ENCODE measurements at regions not wholly inside any gene's neighbourhood (a gene's known extent, or its start where the extent isn't known, plus 50 kb on each side); places are given as distances from the start of the nearest gene placed in this dataset.

DNA sequence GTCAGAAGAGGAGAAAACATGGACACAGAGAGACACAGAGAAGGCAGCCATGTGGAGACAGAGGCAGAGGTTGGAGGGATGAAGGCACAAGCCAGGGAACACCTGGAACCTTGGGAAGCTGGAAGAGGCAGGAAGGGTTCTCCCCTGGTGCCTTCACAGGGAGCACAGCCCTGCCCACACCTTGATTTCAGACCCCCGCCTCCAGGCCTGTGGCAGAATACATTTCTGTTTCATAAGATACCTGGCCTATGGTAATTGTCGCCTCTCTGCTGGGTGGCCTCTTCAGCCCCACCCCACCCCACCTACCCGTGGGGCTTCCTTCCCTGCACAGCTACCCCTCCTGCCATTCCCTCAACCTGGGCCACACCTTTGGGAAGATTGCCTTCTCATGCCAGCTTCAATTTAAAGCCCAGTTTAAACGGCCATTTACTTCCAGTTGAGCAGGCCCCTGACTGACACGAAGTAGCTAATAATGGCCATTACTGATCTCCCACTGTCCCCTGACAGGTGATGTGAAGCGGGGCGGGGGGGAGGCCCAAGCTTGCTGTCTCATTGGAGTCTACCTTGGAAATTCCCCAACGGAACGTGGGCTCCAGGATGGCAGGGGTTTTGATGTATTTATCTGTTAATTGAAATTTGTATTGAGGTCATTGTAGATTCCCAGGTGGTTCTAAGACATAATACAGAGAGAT is 291.7 kb upstream of the FOXF1 start:
- Histone ChIP-seq H3K27ac (no peak overlapping the region), H3K9me3 (no peaks in the 10 kb centered on the region), H3K4me2 (no peak overlapping the region), H3K4me3 (no peak overlapping the region), H3K4me1 (peaks cover 10% of the 10 kb centered on the region; the same call in 1 of the 3 replicates)
- FAIRE-seq (no peak), ATAC-seq (no peak), DNase-seq (ENCODE audit: low read depth in 1 of 2, low spot score in 1 of 2) (no peak)
- TF ChIP-seq PHF8 (IDR thresholded peaks at IDR 0.05; ENCODE audit: borderline replicate concordance, low read depth) = no peak
- TF ChIP-seq, protein P1, sequence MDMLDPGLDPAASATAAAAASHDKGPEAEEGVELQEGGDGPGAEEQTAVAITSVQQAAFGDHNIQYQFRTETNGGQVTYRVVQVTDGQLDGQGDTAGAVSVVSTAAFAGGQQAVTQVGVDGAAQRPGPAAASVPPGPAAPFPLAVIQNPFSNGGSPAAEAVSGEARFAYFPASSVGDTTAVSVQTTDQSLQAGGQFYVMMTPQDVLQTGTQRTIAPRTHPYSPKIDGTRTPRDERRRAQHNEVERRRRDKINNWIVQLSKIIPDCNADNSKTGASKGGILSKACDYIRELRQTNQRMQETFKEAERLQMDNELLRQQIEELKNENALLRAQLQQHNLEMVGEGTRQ (IDR thresholded peaks at IDR 0.05) = no peak
- no peak for TF ChIP-seq FOSL2 (IDR thresholded peaks at IDR 0.05)
- no peak for TF ChIP-seq FOSL2 (CRISPR knock-in tag; IDR thresholded peaks at IDR 0.05)
- TF ChIP-seq EHMT2 (IDR thresholded peaks at IDR 0.05; ENCODE audit: low read depth) = no peak
- TF ChIP-seq, protein P2, sequence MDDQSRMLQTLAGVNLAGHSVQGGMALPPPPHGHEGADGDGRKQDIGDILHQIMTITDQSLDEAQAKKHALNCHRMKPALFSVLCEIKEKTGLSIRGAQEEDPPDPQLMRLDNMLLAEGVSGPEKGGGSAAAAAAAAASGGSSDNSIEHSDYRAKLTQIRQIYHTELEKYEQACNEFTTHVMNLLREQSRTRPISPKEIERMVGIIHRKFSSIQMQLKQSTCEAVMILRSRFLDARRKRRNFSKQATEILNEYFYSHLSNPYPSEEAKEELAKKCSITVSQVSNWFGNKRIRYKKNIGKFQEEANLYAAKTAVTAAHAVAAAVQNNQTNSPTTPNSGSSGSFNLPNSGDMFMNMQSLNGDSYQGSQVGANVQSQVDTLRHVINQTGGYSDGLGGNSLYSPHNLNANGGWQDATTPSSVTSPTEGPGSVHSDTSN (IDR thresholded peaks at IDR 0.05) = no peak
- TF ChIP-seq ZC3H11A (IDR thresholded peaks at IDR 0.05) = no peak
- no peak for TF ChIP-seq BHLHE40 (IDR thresholded peaks at IDR 0.05; ENCODE audit: low read depth, low read length)
- TF ChIP-seq HOXB5 (CRISPR knock-in tag; IDR thresholded peaks at IDR 0.05) = no peak
- POLR2A ChIA-PET = no interaction called here
- CTCF ChIA-PET = no interaction called here
- WGBS (ENCODE audit: missing lambda C conversion rate) = 19% methylated on average over 9 of the region's 9 CpGs

- CTCF ChIA-PET = no interaction called here
- DNase-seq (ENCODE audit: low read depth in 1 of 2, low spot score in 1 of 2) (no peak), FAIRE-seq (no peak), ATAC-seq (no peak)
- Histone ChIP-seq H3K4me2 (no peak overlapping the region), H3K9me3 (no peaks in the 10 kb centered on the region; the same call in 2 of the 3 replicates), H3K27ac (no peak overlapping the region), H3K4me3 (no peak overlapping the region), H3K4me1 (peaks cover 10% of the 10 kb centered on the region; the same call in 1 of the 3 replicates)
- TF ChIP-seq MAFK (IDR thresholded peaks at IDR 0.05; ENCODE audit: partially characterized antibody) (no peak), ZC3H11A (IDR thresholded peaks at IDR 0.05) (no peak), FOSL2 (IDR thresholded peaks at IDR 0.05) (no peak), FOSL2 (CRISPR knock-in tag; IDR thresholded peaks at IDR 0.05) (no peak), CHD4 (IDR thresholded peaks at IDR 0.05; ENCODE audit: borderline replicate concordance) (no peak), MAZ (IDR thresholded peaks at IDR 0.05; ENCODE audit: borderline replicate concordance, low read depth, low read length) (no peak), ESRRA (IDR thresholded peaks at IDR 0.05; ENCODE audit: borderline replicate concordance, low read length) (no peak), TP53 (CRISPR knock-in tag; IDR thresholded peaks at IDR 0.05) (no peak)
- 15% methylated on average over 22 of the region's 22 CpGs for WGBS (ENCODE audit: missing lambda C conversion rate)
- POLR2A ChIA-PET = no interaction called here
Measured at GRCh38 chr16:86219655-86220445, 290.5 kb upstream of the FOXF1 start.

GRCh38 chr16:86220561-86220960 is 289.8 kb upstream of the FOXF1 start:
- Histone ChIP-seq H3K4me1 (peaks cover 10% of the 10 kb centered on the region; the same call in 1 of the 3 replicates), H3K4me2 (no peak overlapping the region), H3K4me3 (no peak overlapping the region), H3K9me3 (no peaks in the 10 kb centered on the region; the same call in 2 of the 3 replicates), H3K27ac (no peak overlapping the region)
- ChIA-PET POLR2A (no interaction called here), CTCF (interaction anchor here (0.6 kb wide), 1 partner anchor 205 kb away, joined by 3 read pairs; no protein-coding TSS in a partner anchor)
- FAIRE-seq (no peak), ATAC-seq (no peak), DNase-seq (ENCODE audit: low read depth in 1 of 2, low spot score in 1 of 2) (no peak)
- TF ChIP-seq ATOH8 (CRISPR knock-in tag; IDR thresholded peaks at IDR 0.05; ENCODE audit: low read depth) = no peak
- TF ChIP-seq KDM1A (IDR thresholded peaks at IDR 0.05; ENCODE audit: low read depth) = no peak
- no peak for TF ChIP-seq ELK1 (IDR thresholded peaks at IDR 0.05; ENCODE audit: low read depth, low read length)
- TF ChIP-seq CEBPB (IDR thresholded peaks at IDR 0.05) = no peak
- no peak for TF ChIP-seq FOSB (CRISPR knock-in tag; IDR thresholded peaks at IDR 0.05)
- TF ChIP-seq, protein P3, sequence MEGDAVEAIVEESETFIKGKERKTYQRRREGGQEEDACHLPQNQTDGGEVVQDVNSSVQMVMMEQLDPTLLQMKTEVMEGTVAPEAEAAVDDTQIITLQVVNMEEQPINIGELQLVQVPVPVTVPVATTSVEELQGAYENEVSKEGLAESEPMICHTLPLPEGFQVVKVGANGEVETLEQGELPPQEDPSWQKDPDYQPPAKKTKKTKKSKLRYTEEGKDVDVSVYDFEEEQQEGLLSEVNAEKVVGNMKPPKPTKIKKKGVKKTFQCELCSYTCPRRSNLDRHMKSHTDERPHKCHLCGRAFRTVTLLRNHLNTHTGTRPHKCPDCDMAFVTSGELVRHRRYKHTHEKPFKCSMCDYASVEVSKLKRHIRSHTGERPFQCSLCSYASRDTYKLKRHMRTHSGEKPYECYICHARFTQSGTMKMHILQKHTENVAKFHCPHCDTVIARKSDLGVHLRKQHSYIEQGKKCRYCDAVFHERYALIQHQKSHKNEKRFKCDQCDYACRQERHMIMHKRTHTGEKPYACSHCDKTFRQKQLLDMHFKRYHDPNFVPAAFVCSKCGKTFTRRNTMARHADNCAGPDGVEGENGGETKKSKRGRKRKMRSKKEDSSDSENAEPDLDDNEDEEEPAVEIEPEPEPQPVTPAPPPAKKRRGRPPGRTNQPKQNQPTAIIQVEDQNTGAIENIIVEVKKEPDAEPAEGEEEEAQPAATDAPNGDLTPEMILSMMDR (IDR thresholded peaks at IDR 0.05) = no peak
- TF ChIP-seq EHMT2 (IDR thresholded peaks at IDR 0.05; ENCODE audit: low read depth) = no peak
- TF ChIP-seq MAFK (IDR thresholded peaks at IDR 0.05; ENCODE audit: partially characterized antibody) = no peak
- no peak for TF ChIP-seq POLR2AphosphoS2 (conservative IDR thresholded peaks at IDR 0.05; ENCODE audit: low read length)
- TF ChIP-seq EHF (CRISPR knock-in tag; IDR thresholded peaks at IDR 0.05) = no peak
- TF ChIP-seq ZC3H11A (IDR thresholded peaks at IDR 0.05) = no peak
- TF ChIP-seq RCOR1 (IDR thresholded peaks at IDR 0.05; ENCODE audit: low read depth, low read length) = no peak
- no peak for TF ChIP-seq CHD2 (IDR thresholded peaks at IDR 0.05; ENCODE audit: low read length, partially characterized antibody)

Measured in A549 (cell line).